GM12878 (cell line): ENCODE measurements at regions not wholly inside any gene's neighbourhood (a gene's known extent, or its start where the extent isn't known, plus 50 kb on each side); places are given as distances from the start of the nearest gene placed in this dataset.

ENCODE experiments used
- ATAC-seq: fragments of 200-7000 bp; cut with Tn5 transposase; 3 replicates; pipeline ENCODE4 v1.9.1; 2020; ENCODE audit warnings: mild to moderate bottlenecking, moderate library complexity
- BruUV-seq: library from RNA; stranded (reverse); fragments of 400-500 nt; replicated peaks from 2 replicates; lab custom pipeline; 2021; lab: Mats Ljungman, UMichigan
- CTCF ChIA-PET: fragments of 300-600 bp; sonication (Branson Sonifier 250); formaldehyde crosslinking; extraction: SDS; loops from one replicate; lab custom pipeline; 2021; ENCODE audit warnings: inconsistent platforms; lab: Yijun Ruan, JAX
- POLR2A ChIA-PET: fragments of 350-600 bp; formaldehyde crosslinking; extraction: SDS; loops from one replicate; lab custom pipeline; 2021; ENCODE audit warnings: inconsistent platforms; lab: Charles Lee
- RAD21 ChIA-PET: fragments of 300-600 bp; sonication (Branson Sonifier 250); formaldehyde crosslinking; loops from one replicate; lab custom pipeline; 2023; ENCODE audit warnings: antibody characterized with exemption; ENCODE audit not compliant: unreplicated experiment; lab: Charles Lee
- SMC1A ChIA-PET: fragments of 300-600 bp; sonication (Branson Sonifier 250); formaldehyde crosslinking; loops from one replicate; lab custom pipeline; 2023; ENCODE audit not compliant: unreplicated experiment, uncharacterized antibody; lab: Charles Lee
- DNase-seq: peaks from one replicate; pipeline ENCODE4 v3.0.0-alpha.2; 2011; ENCODE audit warnings: low read depth, low spot score
- FAIRE-seq: peaks from 3 replicates; lab custom pipeline; 2011; peaks lifted over from hg19 to GRCh38; lab: Jason Lieb, UNC
- H2AFZ ChIP-seq: 2 replicates; pipeline ENCODE4 v1.6.0; 2011; ENCODE audit warnings: low read depth, low read length, control low read depth; ENCODE audit not compliant: control insufficient read depth
- H3K27ac ChIP-seq: 2 replicates; pipeline ENCODE4 v1.5.1; 2011; ENCODE audit warnings: control low read depth; ENCODE audit not compliant: control insufficient read depth, insufficient read depth
- H3K27me3 ChIP-seq, 2 experiments: replicated peaks in 1 of 2; 2 replicates each; pipeline versions ENCODE4 v1.6.0 to v1.6.1; 2011; ENCODE audit warnings: low read length in 1 of 2; ENCODE audit not compliant: control insufficient read depth in 2 of 2, insufficient read depth in 2 of 2
- H3K36me3 ChIP-seq, 2 experiments: 2 replicates each; pipeline ENCODE4 v1.5.1; 2011; ENCODE audit warnings: low read length in 1 of 2; ENCODE audit not compliant: control insufficient read depth in 2 of 2, insufficient read depth in 2 of 2
- H3K4me1 ChIP-seq: 2 replicates; pipeline ENCODE4 v1.6.1; 2011; ENCODE audit warnings: mild to moderate bottlenecking, low read length, moderate library complexity, mixed read lengths; ENCODE audit not compliant: control insufficient read depth, insufficient read depth
- H3K4me2 ChIP-seq: 2 replicates; pipeline ENCODE4 v1.6.0; 2011; ENCODE audit warnings: control low read depth; ENCODE audit not compliant: control insufficient read depth, insufficient read depth
- H3K4me3 ChIP-seq: fragments of 200-600 bp; sonication (generic); 2 replicates; pipeline ENCODE4 v1.5.1; 2016
- H3K79me2 ChIP-seq: 2 replicates; pipeline ENCODE4 v1.6.0; 2011; ENCODE audit warnings: low read length; ENCODE audit not compliant: control insufficient read depth, insufficient read depth
- H3K9ac ChIP-seq: 2 replicates; pipeline ENCODE4 v1.8.0; 2011; ENCODE audit warnings: low read length, control low read depth, mixed read lengths; ENCODE audit not compliant: control insufficient read depth, insufficient read depth
- H3K9me3 ChIP-seq: replicated peaks from 3 replicates; pipeline ENCODE4 v1.5.1; 2011; ENCODE audit warnings: mild to moderate bottlenecking, low read length; ENCODE audit not compliant: control insufficient read depth, insufficient read depth
- H4K20me1 ChIP-seq: 2 replicates; pipeline ENCODE4 v1.6.0; 2011; ENCODE audit not compliant: control insufficient read depth, insufficient read depth
- CEBPZ ChIP-seq: fragments of 150-350 bp; IDR thresholded peaks from 2 replicates; pipeline ENCODE4 v1.6.1; 2016; ENCODE audit warnings: low read depth, low read length
- CHD4 ChIP-seq: fragments of 200-600 bp; sonication (generic); IDR thresholded peaks from 2 replicates; pipeline ENCODE4 v1.6.1; 2016; ENCODE audit warnings: mild to moderate bottlenecking
- EP300 ChIP-seq, 2 experiments: fragments of 150-350 bp in 1 of 2; IDR thresholded peaks; 2 replicates each; pipeline ENCODE4 v1.6.1; 2011 to 2012; ENCODE audit warnings: low read depth in 2 of 2, low read length in 2 of 2, borderline replicate concordance in 1 of 2, improper control_type of control experiment in 1 of 2, inconsistent platforms in 1 of 2; ENCODE audit not compliant: control insufficient read depth in 1 of 2
- MLLT1 ChIP-seq: fragments of 450-650 bp; IDR thresholded peaks from 2 replicates; pipeline ENCODE4 v1.6.1; 2016; ENCODE audit warnings: mild to moderate bottlenecking
- MTA2 ChIP-seq: fragments of 450-650 bp; IDR thresholded peaks from 2 replicates; pipeline ENCODE4 v1.6.1; 2016; ENCODE audit warnings: low read depth, mild to moderate bottlenecking, moderate library complexity
- NFYB ChIP-seq: IDR thresholded peaks from 2 replicates; pipeline ENCODE4 v1.6.1; 2011; ENCODE audit warnings: low read depth, mild to moderate bottlenecking, low read length, improper control_type of control experiment, moderate library complexity; ENCODE audit not compliant: insufficient read depth
- WGBS: methylation state at CpG from one replicate; pipeline ENCODE4 v1.1.6; 2016; ENCODE audit warnings: low lambda C conversion rate; ENCODE audit not compliant: insufficient replicate concordance, insufficient coverage; ENCODE audit errors: missing lambda C conversion rate; 5-methylcytosine and 5-hydroxymethylcytosine counted together
- in situ Hi-C: fragments of 300-500 bp; cut with MboI; formaldehyde crosslinking; loops from 9 replicates; pipeline ENCODE4 v1.14.3; 2018; ENCODE audit warnings: mixed read lengths
- intact Hi-C: fragments of 100-400 bp; cut with micrococcal nuclease; formaldehyde crosslinking; loops from one replicate; pipeline ENCODE4 v1.14.2; 2022; ENCODE audit not compliant: unreplicated experiment

DNA sequence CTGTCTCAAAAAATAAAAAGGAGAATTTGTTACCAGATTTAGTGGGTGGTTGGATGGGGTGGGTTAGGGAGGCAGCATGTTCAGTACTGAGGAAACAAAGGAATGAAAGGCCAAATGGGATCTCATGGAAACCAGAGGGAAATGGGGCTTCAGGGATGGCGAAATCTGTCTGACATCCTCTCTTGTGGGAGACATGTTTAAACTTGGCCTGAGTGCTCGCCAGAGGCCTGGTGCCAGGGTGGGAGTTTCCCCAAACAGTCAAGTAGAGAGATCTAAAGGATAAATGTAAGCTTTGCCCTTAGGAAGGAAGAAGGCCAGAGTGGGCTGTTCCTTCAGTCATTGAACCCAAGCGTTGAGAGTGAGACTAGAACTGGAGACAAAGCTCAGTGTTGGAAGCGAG is 61.9 kb upstream of the AKIRIN2 start:
- FAIRE-seq = no peak
- no peak overlapping the region; the same call in 1 of the 2 replicates for H2AFZ ChIP-seq
- no peak overlapping the region for H3K4me3 ChIP-seq
- ChIA-PET SMC1A (interaction anchor here (0.9 to 1.6 kb wide), 3 partner anchors 10 to 34 kb away, joined by 3 to 5 read pairs (median 4); no protein-coding TSS in a partner anchor), POLR2A (interaction anchor here (0.6 kb wide), 1 partner anchor 926 kb away, joined by 3 read pairs; no protein-coding TSS in a partner anchor), RAD21 (no interaction called here)
- in situ Hi-C loops = no loop called here
- DNase-seq = no peak
- no peaks in the 10 kb centered on the region for H3K79me2 ChIP-seq
- WGBS = 85% methylated on average over 4 of the region's 4 CpGs
- no peaks in the 10 kb centered on the region for H3K27me3 ChIP-seq
- no TSS peak for BruUV-seq
- no peaks in the 10 kb centered on the region for H3K36me3 ChIP-seq
- H4K20me1 ChIP-seq = no peaks in the 10 kb centered on the region
- no peak for ATAC-seq
- H3K4me1 ChIP-seq = peaks cover 6% of the 10 kb centered on the region
- no peaks in the 10 kb centered on the region for H3K9me3 ChIP-seq
- TF ChIP-seq CEBPZ (no peak), NFYB (no peak), EP300 (IDR thresholded peaks at IDR 0.05; ENCODE audit: borderline replicate concordance in 1 of 2, control insufficient read depth in 1 of 2, low read depth in 2 of 2, low read length in 2 of 2) (no peak), MTA2 (no peak), MLLT1 (no peak), CHD4 (no peak)
- TF ChIP-seq, all 136 proteins: peak for 0
- CTCF ChIA-PET = interaction anchor here (1.0 kb wide), 1 partner anchor 18 kb away, joined by 3 read pairs; no protein-coding TSS in a partner anchor
- Histone ChIP-seq H3K9ac (no peak overlapping the region), H3K27ac (no peak overlapping the region), H3K4me2 (no peak overlapping the region)
- intact Hi-C loops = no loop called here
